GM12878 (cell line): ENCODE measurements at regions not wholly inside any gene's neighbourhood (a gene's known extent, or its start where the extent isn't known, plus 50 kb on each side); places are given as distances from the start of the nearest gene placed in this dataset.

Experiments used
- CTCF ChIP-seq, 3 experiments: IDR thresholded peaks in 2 of 3; conservative IDR thresholded peaks in 1 of 3; 2 replicates each; pipeline ENCODE4 v1.5.1; 2011; ENCODE audit warnings: low read depth in 3 of 3, low read length in 3 of 3, mild to moderate bottlenecking in 3 of 3, control low read depth in 2 of 3, moderate library complexity in 2 of 3, inconsistent platforms in 1 of 3, mixed read lengths in 1 of 3; ENCODE audit not compliant: control insufficient read depth in 2 of 3, insufficient read depth in 1 of 3; ENCODE audit errors: extremely low read depth in 1 of 3
- STAT3 ChIP-seq: IDR thresholded peaks from 2 replicates; pipeline ENCODE4 v1.6.1; 2011; ENCODE audit warnings: low read depth, low read length, improper control_type of control experiment
- YBX1 ChIP-seq: fragments of 450-650 bp; IDR thresholded peaks from 2 replicates; pipeline ENCODE4 v1.6.1; 2016; ENCODE audit warnings: antibody characterized with exemption
- ZNF274 ChIP-seq: IDR thresholded peaks from one replicate; pipeline ENCODE4 v1.8.0; 2011; ENCODE audit not compliant: insufficient read length, insufficient read depth
- ZNF622 ChIP-seq: fragments of 450-650 bp; IDR thresholded peaks from 2 replicates; pipeline ENCODE4 v1.6.1; 2017; ENCODE audit warnings: mild to moderate bottlenecking, inconsistent platforms

- TF ChIP-seq ZNF274 (no peak), CTCF (IDR thresholded peaks at IDR 0.05 in 2 of 3, conservative IDR thresholded peaks at IDR 0.05 in 1 of 3; ENCODE audit: control insufficient read depth in 2 of 3, extremely low read depth in 1 of 3, insufficient read depth in 1 of 3, low read depth in 3 of 3, low read length in 3 of 3) (no peak), YBX1 (no peak), STAT3 (no peak), ZNF622 (no peak)
Observed at GRCh38 chr3:3686907-3687648, 112.2 kb upstream of the LRRN1 start.
